Adrenal gland (tissue), 5 donors: ENCODE measurements at regions not wholly inside any gene's neighbourhood (a gene's known extent, or its start where the extent isn't known, plus 50 kb on each side); places are given as distances from the start of the nearest gene placed in this dataset.

ENCODE experiments used
- CTCF ChIP-seq, 6 experiments: fragments of 450-650 bp in 4 of 6; fragments of 200-600 bp in 2 of 6; sonication (generic) in 1 of 6; IDR thresholded peaks; 1 replicate in 5 of 6; 2 replicates in 1 of 6; pipeline versions ENCODE4 v1.5.1 to v1.8.0; 2016 to 2021; ENCODE audit warnings: antibody characterized with exemption in 6 of 6, mild to moderate bottlenecking in 2 of 6, moderate library complexity in 1 of 6
- POLR2A ChIP-seq, 2 donors: fragments of 450-650 bp; IDR thresholded peaks; one replicate each; pipeline ENCODE4 v1.6.1; 2017; ENCODE audit warnings: antibody characterized with exemption in 2 of 2, mild to moderate bottlenecking in 2 of 2, moderate library complexity in 1 of 2
- donor health status: DM: no; HTN: no; CAD: no.

GRCh38 chr13:106795847-106796246 is 227.9 kb upstream of the ARGLU1 start:
- TF ChIP-seq CTCF (IDR thresholded peaks at IDR 0.05) (no peak), POLR2A (IDR thresholded peaks at IDR 0.05) (no peak)
